Liver (tissue), 2 donors: ENCODE measurements at regions not wholly inside any gene's neighbourhood (a gene's known extent, or its start where the extent isn't known, plus 50 kb on each side); places are given as distances from the start of the nearest gene placed in this dataset.

Source experiments
- MAX ChIP-seq: IDR thresholded peaks from 2 replicates; pipeline ENCODE4 v1.6.1; 2016; ENCODE audit warnings: antibody characterized with exemption
- RXRA ChIP-seq, 2 donors: IDR thresholded peaks; 2 replicates each; pipeline ENCODE4 v1.6.1; 2017 to 2018; ENCODE audit warnings: antibody characterized with exemption in 2 of 2, mild to moderate bottlenecking in 1 of 2
- donor health status: healthy.

- peak; percentile 35 to 54 for TF ChIP-seq RXRA (IDR thresholded peaks at IDR 0.05)
- TF ChIP-seq MAX = no peak
Observed at GRCh38 chr14:57060276-57060955, 208.3 kb downstream of the EXOC5 start.
